PC-9 (cell line): ENCODE measurements at regions not wholly inside any gene's neighbourhood (a gene's known extent, or its start where the extent isn't known, plus 50 kb on each side); places are given as distances from the start of the nearest gene placed in this dataset.

Experiments
- BruUV-seq: library from RNA; stranded (reverse); fragments of 400-500 nt; replicated peaks from 2 replicates; lab custom pipeline; 2021; lab: Mats Ljungman, UMichigan
- CTCF ChIA-PET: fragments of 300-600 bp; sonication (Branson Sonifier 250); formaldehyde crosslinking; loops from one replicate; lab custom pipeline; 2022; ENCODE audit warnings: antibody characterized with exemption; lab: Charles Lee
- POLR2A ChIA-PET: fragments of 300-600 bp; sonication (Branson Sonifier 250); formaldehyde crosslinking; loops from one replicate; lab custom pipeline; 2022; ENCODE audit warnings: antibody characterized with exemption; ENCODE audit not compliant: unreplicated experiment; lab: Charles Lee
- DNase-seq, 2 experiments: peaks; one replicate each; pipeline versions ENCODE4 v3.0.0 to v3.0.0-alpha.2; 2015 to 2022; ENCODE audit warnings: mixed read lengths in 1 of 2
- H2AFZ ChIP-seq: fragments of 200-600 bp; sonication (generic); 2 replicates; pipeline ENCODE4 v1.8.1; 2017; ENCODE audit warnings: antibody characterized with exemption
- H3F3A ChIP-seq: fragments of 200-600 bp; sonication (generic); 2 replicates; pipeline ENCODE4 v1.8.1; 2017; ENCODE audit warnings: antibody characterized with exemption, mild to moderate bottlenecking, low read depth; ENCODE audit not compliant: insufficient read depth
- H3K27ac ChIP-seq: fragments of 200-600 bp; sonication (generic); 2 replicates; pipeline ENCODE4 v1.6.1; 2016; ENCODE audit warnings: mixed run types
- H3K27me3 ChIP-seq: fragments of 200-600 bp; sonication (generic); 2 replicates; pipeline ENCODE4 v1.6.1; 2016; ENCODE audit warnings: low read depth, mixed run types; ENCODE audit not compliant: insufficient read depth
- H3K36me3 ChIP-seq: fragments of 200-600 bp; sonication (generic); 2 replicates; pipeline ENCODE4 v1.6.1; 2016; ENCODE audit warnings: low read depth, mixed run types
- H3K4me1 ChIP-seq: fragments of 200-600 bp; sonication (generic); replicated peaks from 2 replicates; pipeline ENCODE4 v1.6.1; 2016; ENCODE audit warnings: mixed run types; ENCODE audit not compliant: insufficient read depth
- H3K4me2 ChIP-seq: fragments of 200-600 bp; sonication (generic); 2 replicates; pipeline ENCODE4 v1.6.1; 2017; ENCODE audit warnings: mixed run types
- H3K4me3 ChIP-seq: fragments of 200-600 bp; sonication (generic); 2 replicates; pipeline ENCODE4 v1.6.1; 2016; ENCODE audit warnings: mixed run types
- H3K79me2 ChIP-seq: fragments of 200-600 bp; sonication (generic); 2 replicates; pipeline ENCODE4 v1.6.1; 2017; ENCODE audit warnings: low read depth, mixed run types
- H3K9me2 ChIP-seq: fragments of 200-600 bp; sonication (generic); 2 replicates; pipeline ENCODE4 v1.8.1; 2017; ENCODE audit warnings: mild to moderate bottlenecking; ENCODE audit not compliant: insufficient read depth
- H3K9me3 ChIP-seq: fragments of 200-600 bp; sonication (generic); 2 replicates; pipeline ENCODE4 v1.8.1; 2016; ENCODE audit warnings: low read depth; ENCODE audit not compliant: insufficient read depth
- H4K20me1 ChIP-seq: fragments of 200-600 bp; sonication (generic); 2 replicates; pipeline ENCODE4 v1.8.1; 2017; ENCODE audit not compliant: insufficient read depth
- CTCF ChIP-seq: fragments of 200-600 bp; sonication (generic); conservative IDR thresholded peaks from 2 replicates; pipeline ENCODE4 v1.6.1; 2017; ENCODE audit warnings: mixed run types, antibody characterized with exemption, mild to moderate bottlenecking, moderate library complexity
- EZH2 ChIP-seq: fragments of 200-600 bp; sonication (generic); IDR thresholded peaks from 2 replicates; pipeline ENCODE4 v1.8.0; 2017; ENCODE audit warnings: antibody characterized with exemption, low read depth
- intact Hi-C: fragments of 100-400 bp; cut with micrococcal nuclease; formaldehyde crosslinking; loops from one replicate; pipeline ENCODE4 v1.10.0; 2022; ENCODE audit not compliant: unreplicated experiment

GRCh38 chr21:16069178-16070112 lies 339.7 kb downstream of the USP25 start:
- Histone ChIP-seq H3K9me2 (no peaks in the 10 kb centered on the region), H3K9me3 (no peaks in the 10 kb centered on the region), H3K4me3 (no peak overlapping the region), H2AFZ (no peak overlapping the region), H3K27ac (no peak overlapping the region), H3K27me3 (no peaks in the 10 kb centered on the region), H3K4me1 (no peaks in the 10 kb centered on the region), H3K4me2 (no peak overlapping the region), H3K36me3 (no peaks in the 10 kb centered on the region), H3K79me2 (no peaks in the 10 kb centered on the region), H3F3A (no peaks in the 10 kb centered on the region), H4K20me1 (no peaks in the 10 kb centered on the region)
- BruUV-seq: no TSS peak
- CTCF ChIA-PET: no interaction called here
- POLR2A ChIA-PET: no interaction called here
- no peak for DNase-seq
- no peak for TF ChIP-seq EZH2
- no peak for TF ChIP-seq CTCF
- intact Hi-C loops: no loop called here

DNA sequence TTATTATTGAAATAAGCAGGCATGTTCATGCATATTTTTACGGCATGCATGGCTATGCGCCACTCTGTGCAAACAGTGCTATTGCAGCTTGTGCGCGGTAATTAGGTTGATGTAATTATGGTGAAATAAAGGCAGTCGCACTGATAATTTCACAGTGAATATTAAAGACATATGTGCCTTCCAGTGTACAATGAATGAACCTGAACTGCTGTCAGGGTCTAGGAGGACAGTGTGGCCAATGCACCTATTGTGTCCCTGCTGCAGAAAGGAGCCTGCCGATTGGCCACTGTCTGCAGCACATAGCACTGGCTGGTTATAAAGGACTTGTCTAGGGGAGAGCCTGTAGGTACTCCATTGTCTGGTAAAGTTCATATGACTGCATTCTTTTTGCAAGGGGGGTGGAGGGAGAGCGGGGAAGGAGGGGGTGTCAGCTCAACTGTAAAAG lies 340.4 kb downstream of the USP25 start:
- intact Hi-C loops: no loop called here
- ChIA-PET CTCF (no interaction called here), POLR2A (no interaction called here)
- TF ChIP-seq CTCF (no peak), EZH2 (no peak)
- Histone ChIP-seq H3K79me2 (no peaks in the 10 kb centered on the region), H3K9me2 (no peaks in the 10 kb centered on the region), H3K4me3 (no peak overlapping the region), H4K20me1 (no peaks in the 10 kb centered on the region), H3K36me3 (no peaks in the 10 kb centered on the region), H3K9me3 (no peaks in the 10 kb centered on the region), H2AFZ (no peak overlapping the region), H3K4me1 (no peaks in the 10 kb centered on the region), H3K4me2 (no peak overlapping the region), H3K27me3 (no peaks in the 10 kb centered on the region), H3F3A (no peaks in the 10 kb centered on the region), H3K27ac (no peak overlapping the region)
- no peak for DNase-seq
- BruUV-seq: no TSS peak

GRCh38 chr21:16071092-16071491 lies 341.3 kb downstream of the USP25 start:
- Histone ChIP-seq H3K27ac (no peak overlapping the region), H3K4me2 (no peak overlapping the region), H4K20me1 (no peaks in the 10 kb centered on the region), H2AFZ (no peak overlapping the region), H3K4me1 (no peaks in the 10 kb centered on the region), H3K27me3 (no peaks in the 10 kb centered on the region), H3K79me2 (no peaks in the 10 kb centered on the region), H3K36me3 (no peaks in the 10 kb centered on the region), H3F3A (no peaks in the 10 kb centered on the region), H3K4me3 (no peak overlapping the region), H3K9me2 (no peaks in the 10 kb centered on the region), H3K9me3 (no peaks in the 10 kb centered on the region)
- no TSS peak for BruUV-seq
- intact Hi-C loops: no loop called here
- TF ChIP-seq EZH2: no peak
- no peak for TF ChIP-seq CTCF
- DNase-seq: no peak
- ChIA-PET POLR2A (no interaction called here), CTCF (no interaction called here)
